Activated T-helper 2 cell treated with anti-CD3 and anti-CD28 coated beads, Interferon-gamma antibody, Interleukin-2, Interleukin-4, amounts not matched to agents 10 μg/mL and 5 μg/mL and 100 μg/mL, durations not matched to agents 14 hours and 24 hours and 36 hours (primary cell): ENCODE measurements at regions not wholly inside any gene's neighbourhood (a gene's known extent, or its start where the extent isn't known, plus 50 kb on each side); places are given as distances from the start of the nearest gene placed in this dataset.

Experiments used
- DNase-seq: peaks from one replicate; pipeline ENCODE4 v3.0.0; 2021; ENCODE audit warnings: low spot score
- H3K27ac Mint-ChIP-seq: one replicate; pipeline ENCODE4 v1.8.0; 2021; ENCODE audit warnings: mixed read lengths
- H3K27me3 Mint-ChIP-seq: one replicate; pipeline ENCODE4 v1.8.0; 2021; ENCODE audit warnings: low read depth, mixed read lengths
- H3K36me3 Mint-ChIP-seq: one replicate; pipeline ENCODE4 v1.8.0; 2021; ENCODE audit warnings: low read depth, mixed read lengths
- H3K4me1 Mint-ChIP-seq: one replicate; pipeline ENCODE4 v1.8.0; 2021; ENCODE audit warnings: low read depth, mixed read lengths
- H3K4me3 Mint-ChIP-seq: one replicate; pipeline ENCODE4 v1.8.0; 2021; ENCODE audit warnings: low read depth, mild to moderate bottlenecking, moderate library complexity, mixed read lengths
- H3K9me3 Mint-ChIP-seq: one replicate; pipeline ENCODE4 v1.8.0; 2021; ENCODE audit warnings: mixed read lengths
- intact Hi-C: fragments of 100-400 bp; cut with micrococcal nuclease; formaldehyde crosslinking; loops from one replicate; pipeline ENCODE4 v1.15.1; 2023

DNA sequence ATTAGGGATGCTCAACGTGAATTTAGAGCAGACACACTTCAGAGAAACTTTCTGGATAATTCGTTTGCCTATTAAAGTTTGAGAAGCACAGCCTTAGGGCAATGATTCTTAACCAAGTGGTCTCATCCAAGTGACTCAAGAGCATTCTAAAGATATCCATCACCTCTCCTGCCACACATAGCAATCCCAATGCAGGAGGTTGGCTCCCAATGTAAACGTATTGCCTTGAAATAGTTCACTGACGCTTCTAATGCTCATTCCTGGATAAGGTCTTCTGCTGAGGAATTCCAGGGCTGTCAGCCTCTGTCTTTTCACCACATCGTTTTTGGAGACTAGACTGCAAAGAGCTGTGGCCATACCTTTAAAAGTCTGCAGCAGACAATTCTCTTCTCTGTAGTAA is 279.8 kb upstream of the DACH1 start:
- no peaks in the 10 kb centered on the region for H3K36me3 Mint-ChIP-seq
- no peak for DNase-seq
- no peak overlapping the region for H3K27ac Mint-ChIP-seq
- H3K4me1 Mint-ChIP-seq, result no peaks in the 10 kb centered on the region
- intact Hi-C loops, result no loop called here
- no peaks in the 10 kb centered on the region for H3K27me3 Mint-ChIP-seq
- no peaks in the 10 kb centered on the region for H3K9me3 Mint-ChIP-seq
- H3K4me3 Mint-ChIP-seq, result no peak overlapping the region

DNA sequence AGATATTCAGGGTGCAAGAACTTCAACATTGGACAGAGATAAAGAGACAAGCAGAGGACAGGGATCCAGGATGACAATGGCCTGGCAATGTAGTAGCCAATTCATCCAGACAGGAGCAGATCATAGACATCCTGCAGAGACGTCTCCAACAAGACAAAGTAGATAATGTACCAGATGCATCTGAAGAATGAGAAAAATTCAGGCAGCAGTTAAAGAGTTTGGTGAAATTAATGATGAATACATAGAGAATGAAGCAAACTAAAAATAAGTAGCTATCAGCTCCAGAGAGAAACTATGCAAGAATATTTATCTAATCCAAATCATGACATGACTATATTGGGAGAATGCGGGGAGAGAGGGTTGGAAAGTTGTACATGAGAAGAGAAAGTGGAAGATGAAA is 278.4 kb upstream of the DACH1 start:
- intact Hi-C loops, result no loop called here
- Mint-ChIP-seq H3K27ac (no peak overlapping the region), H3K4me3 (no peak overlapping the region), H3K4me1 (no peaks in the 10 kb centered on the region), H3K27me3 (no peaks in the 10 kb centered on the region), H3K9me3 (no peaks in the 10 kb centered on the region), H3K36me3 (no peaks in the 10 kb centered on the region)
- no peak for DNase-seq

DNA sequence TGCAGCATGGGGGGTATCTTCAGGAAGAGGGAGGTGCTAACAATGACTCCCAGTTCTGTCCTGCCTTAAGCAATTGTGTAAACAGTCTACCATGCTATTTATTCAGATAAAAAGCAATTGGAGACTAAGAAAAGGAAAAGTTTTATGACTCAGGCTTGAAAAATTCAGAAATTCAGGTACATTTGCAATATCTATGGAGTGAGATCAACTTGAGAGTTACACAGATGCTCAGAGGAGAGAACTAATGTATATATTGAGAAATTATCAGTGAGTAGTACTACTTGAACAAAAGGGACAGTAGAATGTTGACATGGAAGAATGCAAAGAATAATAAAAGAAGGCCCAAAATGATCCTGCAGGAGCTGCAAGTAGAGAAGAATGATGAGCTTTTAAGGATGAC is 277.6 kb upstream of the DACH1 start:
- no peaks in the 10 kb centered on the region for H3K9me3 Mint-ChIP-seq
- no peaks in the 10 kb centered on the region for H3K27me3 Mint-ChIP-seq
- H3K27ac Mint-ChIP-seq, result no peak overlapping the region
- no peaks in the 10 kb centered on the region for H3K36me3 Mint-ChIP-seq
- intact Hi-C loops, result no loop called here
- no peak for DNase-seq
- H3K4me1 Mint-ChIP-seq, result no peaks in the 10 kb centered on the region
- no peak overlapping the region for H3K4me3 Mint-ChIP-seq

DNA sequence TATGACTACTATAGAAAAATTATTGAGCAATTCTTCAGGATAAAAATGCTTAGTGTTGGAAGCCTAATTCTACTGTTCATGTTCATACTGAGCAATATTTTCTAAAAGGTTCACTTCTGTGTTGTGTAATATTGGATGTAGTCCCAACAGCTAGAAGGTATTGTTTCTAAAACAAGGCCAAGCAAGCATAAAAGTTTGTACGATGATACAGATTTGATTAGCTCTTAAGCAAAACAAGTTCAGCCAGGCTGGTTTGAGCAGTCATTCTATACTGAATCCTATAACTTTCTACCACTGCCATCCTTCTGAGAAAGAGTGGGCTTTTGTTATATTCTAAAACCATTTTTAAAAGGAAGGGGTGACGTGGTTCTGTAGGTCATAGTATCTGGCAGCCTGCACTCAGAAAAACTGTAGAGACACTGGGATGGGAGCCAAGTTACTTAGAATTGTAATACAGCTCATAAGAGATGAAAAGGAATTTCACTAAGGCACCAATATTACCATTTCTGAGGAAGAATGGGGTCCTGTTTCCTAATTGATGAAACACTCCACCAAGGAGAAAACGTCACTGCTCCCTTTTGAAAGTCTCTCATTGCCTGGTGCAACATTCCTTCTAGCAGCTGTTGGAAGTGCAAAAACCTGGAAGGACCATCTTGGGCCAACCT is 275.0 kb upstream of the DACH1 start:
- intact Hi-C loops, result no loop called here
- Mint-ChIP-seq H3K9me3 (no peaks in the 10 kb centered on the region), H3K4me3 (no peak overlapping the region), H3K36me3 (no peaks in the 10 kb centered on the region), H3K4me1 (no peaks in the 10 kb centered on the region), H3K27me3 (no peaks in the 10 kb centered on the region), H3K27ac (no peak overlapping the region)
- DNase-seq, result no peak

DNA sequence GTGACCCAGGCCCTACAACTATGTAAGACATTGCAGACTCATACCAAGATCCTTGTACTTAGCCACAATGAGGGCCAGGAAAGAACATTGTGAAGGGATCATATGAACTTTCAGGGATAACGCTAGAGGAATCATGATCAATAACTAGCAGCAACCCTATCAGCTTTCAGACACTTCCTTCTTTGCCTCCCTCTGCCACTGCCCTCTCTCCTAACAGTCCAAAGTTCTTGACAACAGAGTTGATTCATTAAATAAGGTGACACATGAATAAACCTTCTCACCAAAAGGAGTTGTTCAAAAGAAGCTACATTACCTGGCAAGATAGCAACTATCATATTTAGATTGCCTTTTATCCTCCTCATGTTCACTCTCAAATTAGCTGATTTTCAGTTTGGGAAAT is 272.2 kb upstream of the DACH1 start:
- DNase-seq, result no peak
- H3K27ac Mint-ChIP-seq, result no peak overlapping the region
- no peaks in the 10 kb centered on the region for H3K36me3 Mint-ChIP-seq
- H3K4me3 Mint-ChIP-seq, result no peak overlapping the region
- intact Hi-C loops, result no loop called here
- no peaks in the 10 kb centered on the region for H3K4me1 Mint-ChIP-seq
- H3K9me3 Mint-ChIP-seq, result no peaks in the 10 kb centered on the region
- H3K27me3 Mint-ChIP-seq, result no peaks in the 10 kb centered on the region

DNA sequence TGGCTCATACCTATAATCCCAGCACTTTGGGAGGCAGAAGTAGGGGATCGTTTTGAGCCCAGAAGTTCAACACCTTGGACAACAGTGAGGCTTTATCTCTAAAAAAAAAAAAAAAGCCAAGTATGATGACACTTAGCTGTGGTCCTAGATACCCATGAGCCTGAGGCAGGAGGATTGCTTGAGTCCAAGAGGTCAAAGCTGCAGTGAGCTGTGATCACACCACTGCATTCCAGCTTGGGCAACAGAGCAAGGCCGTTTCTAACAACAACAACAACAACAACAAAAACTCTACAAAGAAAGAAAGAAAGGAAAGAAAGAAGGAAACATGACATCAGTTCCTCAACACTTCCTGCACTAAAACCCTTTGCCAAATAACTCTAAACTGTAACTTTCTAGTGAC is 265.1 kb upstream of the DACH1 start:
- no peaks in the 10 kb centered on the region for H3K4me1 Mint-ChIP-seq
- no peak for DNase-seq
- no peaks in the 10 kb centered on the region for H3K36me3 Mint-ChIP-seq
- no peaks in the 10 kb centered on the region for H3K27me3 Mint-ChIP-seq
- no peak overlapping the region for H3K4me3 Mint-ChIP-seq
- no peaks in the 10 kb centered on the region for H3K9me3 Mint-ChIP-seq
- intact Hi-C loops, result no loop called here
- no peak overlapping the region for H3K27ac Mint-ChIP-seq

DNA sequence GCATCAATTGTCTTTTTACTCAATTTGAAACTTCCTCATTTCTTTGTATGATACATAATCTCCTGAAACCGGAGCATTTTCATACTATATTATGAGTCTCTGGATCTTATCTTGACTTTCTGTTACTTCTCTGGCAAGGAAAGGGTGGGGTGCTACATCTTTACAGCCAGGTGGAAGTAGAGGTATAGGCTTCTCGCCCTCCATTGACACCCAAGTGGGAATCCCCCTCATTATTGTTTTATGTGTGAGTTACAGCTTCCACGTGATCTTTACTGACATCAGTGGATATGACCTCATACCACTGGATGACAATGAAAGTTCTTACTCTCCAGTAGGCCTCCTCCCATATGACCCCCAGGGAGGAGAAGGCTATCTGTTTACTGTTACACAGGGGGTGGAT is 262.1 kb upstream of the DACH1 start:
- Mint-ChIP-seq H3K9me3 (no peaks in the 10 kb centered on the region), H3K27ac (no peak overlapping the region), H3K36me3 (no peaks in the 10 kb centered on the region), H3K4me1 (no peaks in the 10 kb centered on the region), H3K27me3 (no peaks in the 10 kb centered on the region), H3K4me3 (no peak overlapping the region)
- intact Hi-C loops, result no loop called here
- no peak for DNase-seq

DNA sequence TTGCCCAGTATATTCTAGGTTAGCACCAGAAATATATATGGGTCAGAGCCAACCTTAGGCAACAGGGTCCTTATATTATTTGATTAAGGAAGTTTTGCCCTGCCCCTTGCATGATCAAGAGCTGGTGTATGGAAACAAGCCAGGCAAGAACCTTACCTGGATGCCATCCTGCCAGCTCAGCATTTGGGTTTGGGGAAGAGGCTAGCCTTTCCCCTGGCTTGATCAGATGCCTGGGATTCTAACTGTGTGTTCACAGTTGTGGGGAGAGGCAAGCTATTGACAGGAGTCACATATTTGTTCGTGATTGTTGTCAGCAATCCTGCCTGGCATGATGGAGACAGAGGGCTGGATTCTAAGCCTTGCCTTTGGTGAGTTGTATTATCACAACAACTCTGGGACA is 260.0 kb upstream of the DACH1 start:
- no peak overlapping the region for H3K27ac Mint-ChIP-seq
- DNase-seq, result no peak
- H3K27me3 Mint-ChIP-seq, result no peaks in the 10 kb centered on the region
- no peak overlapping the region for H3K4me3 Mint-ChIP-seq
- intact Hi-C loops, result no loop called here
- no peaks in the 10 kb centered on the region for H3K4me1 Mint-ChIP-seq
- H3K9me3 Mint-ChIP-seq, result no peaks in the 10 kb centered on the region
- H3K36me3 Mint-ChIP-seq, result no peaks in the 10 kb centered on the region

DNA sequence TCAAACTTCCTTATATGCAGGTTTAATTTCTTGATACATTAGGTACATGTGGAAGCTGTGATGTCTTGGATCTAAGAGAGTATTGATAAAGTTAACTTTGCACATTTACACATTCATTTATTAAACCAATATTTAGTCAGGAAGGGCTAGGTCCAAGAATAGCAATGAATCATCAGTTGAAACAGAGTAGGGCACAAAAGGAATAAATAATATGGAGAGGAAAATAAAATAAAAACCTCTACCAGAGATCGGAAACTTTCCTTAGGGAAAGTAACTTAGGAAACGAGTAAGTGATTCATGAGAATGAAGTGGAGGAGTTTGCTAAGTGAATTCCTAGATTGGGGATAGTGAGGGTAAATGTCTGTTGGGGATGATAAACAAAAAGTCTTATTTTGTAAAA is 259.4 kb upstream of the DACH1 start:
- no peaks in the 10 kb centered on the region for H3K36me3 Mint-ChIP-seq
- H3K27me3 Mint-ChIP-seq, result no peaks in the 10 kb centered on the region
- no peaks in the 10 kb centered on the region for H3K9me3 Mint-ChIP-seq
- intact Hi-C loops, result no loop called here
- H3K4me1 Mint-ChIP-seq, result no peaks in the 10 kb centered on the region
- H3K4me3 Mint-ChIP-seq, result no peak overlapping the region
- DNase-seq, result no peak
- no peak overlapping the region for H3K27ac Mint-ChIP-seq

DNA sequence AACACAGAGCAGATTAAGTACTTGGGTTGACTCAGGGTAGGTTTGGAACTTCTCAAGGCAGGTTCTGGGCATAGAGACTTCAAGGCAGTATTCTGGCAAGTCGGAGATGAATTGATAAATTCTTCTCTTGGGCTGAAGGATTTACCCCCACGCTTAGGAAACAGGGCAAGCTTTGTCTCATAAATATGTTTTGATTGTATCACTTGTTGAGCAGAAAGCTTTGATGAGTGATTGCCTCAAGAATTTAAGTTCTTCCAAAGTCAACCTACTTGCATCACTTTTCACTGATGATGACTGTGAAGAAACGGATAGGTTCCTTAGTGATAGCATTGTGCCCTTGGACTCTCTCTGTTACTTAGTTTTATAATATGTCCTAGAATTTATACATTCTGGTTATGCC is 258.6 kb upstream of the DACH1 start:
- H3K27ac Mint-ChIP-seq, result no peak overlapping the region
- no peak for DNase-seq
- H3K4me3 Mint-ChIP-seq, result no peak overlapping the region
- intact Hi-C loops, result no loop called here
- H3K4me1 Mint-ChIP-seq, result no peaks in the 10 kb centered on the region
- no peaks in the 10 kb centered on the region for H3K9me3 Mint-ChIP-seq
- H3K27me3 Mint-ChIP-seq, result no peaks in the 10 kb centered on the region
- H3K36me3 Mint-ChIP-seq, result no peaks in the 10 kb centered on the region

DNA sequence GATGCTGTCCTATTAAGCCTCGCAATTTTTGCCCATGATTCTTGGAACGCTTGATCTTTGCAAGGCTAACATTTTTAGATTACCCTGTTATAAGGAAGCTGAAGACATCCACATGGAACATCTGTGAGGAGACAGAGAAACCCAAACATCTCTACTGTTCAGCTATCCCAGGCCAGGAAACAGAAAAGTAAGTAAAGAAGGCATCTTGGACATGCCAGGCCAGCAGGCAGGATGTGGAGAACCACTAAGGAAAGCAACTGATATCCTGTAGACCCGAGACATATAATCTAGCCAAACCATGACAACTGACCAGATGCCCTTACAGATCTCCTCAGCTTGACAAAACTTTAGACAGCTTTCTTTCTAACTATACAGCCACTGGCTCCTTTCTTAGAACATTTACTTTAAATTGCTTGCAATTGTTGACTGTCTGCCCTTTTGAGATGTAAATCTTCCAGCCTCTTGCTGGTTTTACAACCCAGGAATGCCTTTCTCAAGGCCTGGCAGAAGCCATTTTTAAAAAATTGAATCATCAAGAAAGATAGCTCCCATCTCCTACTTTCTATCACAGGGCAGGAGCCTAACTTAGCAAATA is 255.8 kb upstream of the DACH1 start:
- DNase-seq, result no peak
- Mint-ChIP-seq H3K36me3 (no peaks in the 10 kb centered on the region), H3K27ac (no peak overlapping the region), H3K27me3 (no peaks in the 10 kb centered on the region), H3K4me1 (no peaks in the 10 kb centered on the region), H3K9me3 (no peaks in the 10 kb centered on the region), H3K4me3 (no peak overlapping the region)
- intact Hi-C loops, result no loop called here

DNA sequence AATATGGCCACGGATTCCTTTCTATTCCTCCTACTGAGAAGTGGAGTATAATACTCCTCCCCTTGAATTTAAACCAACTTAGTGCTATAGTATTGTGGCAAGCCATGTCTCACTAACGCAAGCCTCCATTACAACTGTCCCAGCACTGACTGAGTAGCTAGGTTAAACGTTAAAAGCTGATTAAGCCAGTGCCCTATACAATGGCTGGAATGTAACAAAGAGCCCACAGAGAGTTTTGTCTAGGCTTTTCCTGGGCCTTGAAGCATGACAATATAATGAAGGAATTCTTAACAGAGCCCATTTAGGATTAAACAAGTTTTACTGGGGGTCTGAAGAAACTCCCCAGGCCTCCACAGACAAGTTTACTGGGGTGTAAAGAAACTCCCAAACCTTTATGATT is 254.5 kb upstream of the DACH1 start:
- no peak for DNase-seq
- Mint-ChIP-seq H3K27ac (no peak overlapping the region), H3K4me1 (no peaks in the 10 kb centered on the region), H3K27me3 (no peaks in the 10 kb centered on the region), H3K9me3 (no peaks in the 10 kb centered on the region), H3K36me3 (no peaks in the 10 kb centered on the region), H3K4me3 (no peak overlapping the region)
- intact Hi-C loops, result no loop called here

DNA sequence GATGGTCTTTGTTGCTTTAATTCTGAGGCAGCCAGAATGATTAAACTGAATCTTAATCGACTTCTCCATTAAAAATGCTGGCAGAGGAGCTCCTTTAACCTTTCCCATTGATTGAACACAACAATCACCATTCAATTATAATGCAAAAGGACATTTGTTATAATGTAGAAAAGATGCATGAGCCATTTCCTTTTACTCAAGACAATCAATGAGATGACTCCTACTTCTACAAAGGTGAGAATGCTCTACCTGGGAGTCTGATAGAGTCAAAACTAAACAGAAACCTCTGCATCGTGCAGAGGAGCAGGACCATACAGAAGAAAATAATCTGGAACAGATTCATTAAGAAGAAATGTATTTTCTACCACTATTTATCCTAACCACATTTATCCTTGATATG is 253.6 kb upstream of the DACH1 start:
- intact Hi-C loops, result no loop called here
- Mint-ChIP-seq H3K4me1 (no peaks in the 10 kb centered on the region), H3K9me3 (peaks cover 4% of the 10 kb centered on the region), H3K27me3 (no peaks in the 10 kb centered on the region), H3K27ac (no peak overlapping the region), H3K36me3 (no peaks in the 10 kb centered on the region), H3K4me3 (no peak overlapping the region)
- DNase-seq, result no peak

DNA sequence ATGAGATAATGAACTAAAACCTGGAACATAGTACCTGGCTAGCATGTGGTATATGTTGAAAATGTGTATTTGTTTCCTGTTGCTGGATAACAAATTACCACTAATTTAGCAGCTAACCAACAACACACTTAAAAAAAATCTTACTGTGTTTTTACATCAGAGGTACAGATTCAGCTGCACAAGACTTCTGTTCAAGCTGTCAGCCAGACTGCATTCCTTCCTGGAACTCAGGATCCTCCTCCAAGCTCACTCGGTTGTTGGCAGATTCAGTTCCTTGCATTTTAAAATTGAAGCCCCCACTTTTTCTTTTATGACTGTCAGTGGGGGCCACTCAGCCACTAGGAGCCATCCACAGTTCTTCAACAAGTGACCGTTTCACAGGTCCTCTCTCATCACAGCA is 246.9 kb upstream of the DACH1 start:
- no peak overlapping the region for H3K27ac Mint-ChIP-seq
- intact Hi-C loops, result no loop called here

More for the DNA sequence above, 246.9 kb upstream of the DACH1 start:
- DNase-seq, result no peak
- no peaks in the 10 kb centered on the region for H3K27me3 Mint-ChIP-seq
- H3K9me3 Mint-ChIP-seq, result peaks cover 5% of the 10 kb centered on the region
- no peaks in the 10 kb centered on the region for H3K36me3 Mint-ChIP-seq
- no peaks in the 10 kb centered on the region for H3K4me1 Mint-ChIP-seq
- H3K4me3 Mint-ChIP-seq, result no peak overlapping the region
